Activated effector memory CD4-positive, alpha-beta T cell treated with Interleukin-2 at 50 U/mL for 16 hours (primary cell): ENCODE measurements at regions not wholly inside any gene's neighbourhood (a gene's known extent, or its start where the extent isn't known, plus 50 kb on each side); places are given as distances from the start of the nearest gene placed in this dataset.

Experiments
- DNase-seq: peaks from one replicate; pipeline ENCODE4 v3.0.0-alpha.2; 2020

DNA sequence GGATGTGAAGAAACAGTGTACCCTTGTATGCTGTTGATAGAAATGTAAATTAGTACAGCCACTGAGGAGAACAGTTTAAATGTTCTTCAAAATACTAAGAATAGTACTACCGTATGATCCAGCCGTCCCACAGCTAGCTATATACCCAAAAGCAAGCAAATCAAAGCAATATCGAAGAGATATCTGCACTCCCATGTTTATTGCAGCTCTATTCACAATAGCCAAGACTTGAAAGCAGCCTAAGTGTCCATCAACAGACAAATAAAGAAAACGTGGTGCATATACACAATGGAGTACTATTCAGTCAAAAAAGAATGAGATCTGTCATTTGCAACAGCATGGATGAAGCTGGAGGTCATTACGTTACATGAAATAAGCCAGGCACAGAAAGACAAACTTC lies 88.5 kb upstream of the SLC38A4 start:
- no peak for DNase-seq

DNA sequence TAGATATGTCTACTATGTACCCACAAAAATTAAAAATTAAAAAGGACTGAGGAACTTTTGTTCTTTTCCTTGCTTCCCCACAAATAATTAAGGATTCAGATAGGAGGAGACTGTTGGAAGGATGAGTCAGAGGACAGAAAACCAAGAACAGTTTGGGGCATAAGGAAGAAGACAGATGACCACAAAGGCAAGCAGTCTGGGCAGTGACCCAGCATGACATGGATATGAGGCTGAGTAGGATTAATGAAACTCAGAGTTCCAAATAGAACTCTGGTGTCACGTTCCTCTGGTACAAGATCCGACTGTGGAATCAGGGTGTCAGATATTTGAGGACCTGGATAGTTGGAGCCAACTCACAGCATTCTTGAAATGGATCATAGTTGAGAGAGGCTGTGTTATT lies 89.3 kb upstream of the SLC38A4 start:
- DNase-seq: no peak

DNA sequence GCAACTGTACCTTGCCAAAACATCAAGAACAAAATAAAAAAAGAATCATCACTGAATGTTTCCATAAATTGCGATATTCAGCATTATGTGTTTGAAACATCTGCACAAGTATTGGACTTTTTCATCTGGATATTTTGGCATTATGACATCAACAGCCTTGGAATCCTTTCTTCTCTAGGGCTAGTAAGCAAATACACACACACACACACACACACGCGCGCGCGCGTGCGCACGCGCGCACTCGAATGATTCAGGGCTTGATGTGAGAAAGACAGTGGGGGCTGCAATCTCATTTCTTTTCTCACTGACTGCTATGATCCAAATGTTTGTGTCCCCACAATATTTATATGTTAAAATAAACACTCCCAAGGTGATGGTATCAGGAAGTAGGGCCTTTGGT lies 90.0 kb upstream of the SLC38A4 start:
- no peak for DNase-seq

DNA sequence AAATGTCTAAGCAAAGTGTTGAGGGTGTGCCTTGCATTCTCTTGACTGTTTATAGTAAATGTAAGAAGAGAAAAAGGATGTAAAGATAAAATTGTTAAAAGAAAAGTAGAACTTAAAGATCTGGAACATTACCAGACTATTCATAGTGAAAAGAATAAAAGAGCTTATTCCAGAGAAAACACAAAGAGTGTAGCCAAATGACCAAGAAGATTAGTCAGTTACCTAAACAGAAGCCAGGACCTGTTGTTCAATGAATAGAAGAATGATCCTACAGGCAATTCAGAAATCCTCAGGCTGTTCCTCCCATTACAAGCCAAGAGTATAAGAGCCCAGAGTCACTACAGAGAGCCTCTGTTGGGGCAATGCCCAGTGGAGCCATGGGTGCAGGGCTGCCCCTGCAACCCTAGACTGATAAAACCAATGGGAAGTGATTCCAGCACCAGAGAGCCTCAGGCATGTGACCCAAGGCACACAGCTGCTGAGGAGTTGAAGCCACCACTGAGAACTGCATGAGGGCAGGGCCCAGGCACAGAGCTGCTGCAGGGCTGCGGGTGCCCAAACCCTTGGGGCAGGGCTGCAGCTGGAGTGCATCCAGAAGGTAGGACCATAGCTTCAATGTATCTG lies 91.1 kb upstream of the SLC38A4 start:
- no peak for DNase-seq

DNA sequence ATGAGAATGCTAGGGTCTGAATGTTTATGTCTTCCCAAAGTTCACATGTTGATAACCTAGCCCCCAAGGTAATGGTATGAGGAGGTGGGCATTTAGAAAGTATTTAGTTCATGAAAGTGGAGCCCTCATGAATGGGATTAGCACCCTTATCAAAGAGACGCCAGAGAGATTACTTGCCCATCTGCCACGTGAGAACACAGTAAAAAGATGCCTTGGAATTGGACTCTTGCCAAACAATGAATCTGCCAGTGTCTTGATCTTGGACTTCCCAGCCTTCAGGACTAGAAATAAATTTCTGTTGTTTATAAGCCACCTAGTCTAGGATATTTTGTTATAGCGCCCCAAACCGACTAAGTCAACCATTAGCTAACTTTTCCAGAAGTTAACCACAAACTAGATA lies 92.0 kb upstream of the SLC38A4 start:
- DNase-seq: no peak

DNA sequence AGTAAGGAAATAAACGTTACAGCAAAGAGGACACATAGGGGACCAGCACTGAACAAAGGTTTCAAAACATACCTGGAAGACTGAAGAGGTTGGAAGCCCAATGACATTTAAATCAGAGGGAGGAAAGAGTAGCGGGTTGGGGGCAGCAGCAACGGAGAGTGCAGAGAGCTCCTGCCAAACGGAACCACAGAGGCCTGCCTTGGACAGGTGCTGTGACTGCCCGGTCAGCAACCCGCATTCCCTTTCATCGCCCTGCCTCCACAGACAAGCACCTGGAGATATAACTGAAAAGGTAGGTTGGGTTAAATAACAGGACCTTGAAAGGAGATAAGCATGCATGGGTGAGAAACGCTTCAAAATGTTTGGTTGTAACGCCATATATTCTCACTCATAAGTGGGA lies 92.8 kb upstream of the SLC38A4 start:
- DNase-seq: no peak

DNA sequence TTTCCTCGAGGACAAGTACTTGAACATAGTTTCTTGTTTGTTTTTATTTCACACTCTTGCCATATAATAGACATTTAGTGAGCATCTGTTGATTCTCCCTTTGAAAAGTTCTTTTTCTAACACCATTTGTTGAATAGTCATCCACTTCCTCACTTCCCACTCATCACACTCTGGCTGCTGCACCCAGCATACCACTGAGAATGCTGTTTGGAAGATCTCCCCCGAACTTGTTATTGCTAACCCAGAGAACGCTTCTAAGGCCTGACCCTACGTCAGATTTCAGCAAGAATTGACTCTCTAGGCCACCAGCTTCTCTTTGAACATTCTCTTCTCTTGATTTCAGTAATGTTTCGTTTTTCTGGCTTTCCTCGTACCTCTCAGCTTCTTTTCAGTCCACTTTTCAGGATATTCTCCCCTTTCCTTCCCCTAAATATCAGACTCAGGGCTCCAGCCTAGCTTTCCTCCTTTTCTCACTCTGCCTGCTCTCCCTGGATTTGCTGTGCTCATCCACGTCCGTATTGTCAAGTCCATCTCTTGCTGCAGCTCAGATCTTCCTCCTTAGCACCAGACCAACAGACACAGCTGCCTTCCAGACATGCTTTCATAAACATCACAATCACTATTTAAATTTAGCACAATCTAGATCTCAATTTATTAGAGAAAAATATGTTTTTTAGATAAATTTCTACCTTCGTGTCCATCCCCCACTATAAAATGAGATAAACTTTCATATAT lies 94.0 kb upstream of the SLC38A4 start:
- DNase-seq: no peak

DNA sequence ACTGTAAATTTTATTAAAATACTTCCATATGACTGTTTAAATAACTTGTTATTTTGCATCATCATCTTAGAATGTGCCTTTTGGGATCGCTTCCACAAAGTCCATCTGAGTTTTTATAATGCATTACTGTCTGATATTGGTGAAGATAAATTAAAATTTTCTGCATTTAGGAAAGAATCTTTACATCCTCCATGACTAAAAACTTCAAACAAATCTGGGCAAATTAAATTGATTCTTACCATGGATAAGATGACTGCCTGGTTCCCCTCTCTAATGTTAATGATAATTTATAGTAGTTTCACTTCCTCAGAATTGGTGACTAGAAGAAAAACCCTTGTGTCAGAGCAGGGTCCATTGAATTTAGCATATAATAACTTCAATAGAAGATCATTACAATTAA lies 94.7 kb upstream of the SLC38A4 start:
- DNase-seq: no peak

DNA sequence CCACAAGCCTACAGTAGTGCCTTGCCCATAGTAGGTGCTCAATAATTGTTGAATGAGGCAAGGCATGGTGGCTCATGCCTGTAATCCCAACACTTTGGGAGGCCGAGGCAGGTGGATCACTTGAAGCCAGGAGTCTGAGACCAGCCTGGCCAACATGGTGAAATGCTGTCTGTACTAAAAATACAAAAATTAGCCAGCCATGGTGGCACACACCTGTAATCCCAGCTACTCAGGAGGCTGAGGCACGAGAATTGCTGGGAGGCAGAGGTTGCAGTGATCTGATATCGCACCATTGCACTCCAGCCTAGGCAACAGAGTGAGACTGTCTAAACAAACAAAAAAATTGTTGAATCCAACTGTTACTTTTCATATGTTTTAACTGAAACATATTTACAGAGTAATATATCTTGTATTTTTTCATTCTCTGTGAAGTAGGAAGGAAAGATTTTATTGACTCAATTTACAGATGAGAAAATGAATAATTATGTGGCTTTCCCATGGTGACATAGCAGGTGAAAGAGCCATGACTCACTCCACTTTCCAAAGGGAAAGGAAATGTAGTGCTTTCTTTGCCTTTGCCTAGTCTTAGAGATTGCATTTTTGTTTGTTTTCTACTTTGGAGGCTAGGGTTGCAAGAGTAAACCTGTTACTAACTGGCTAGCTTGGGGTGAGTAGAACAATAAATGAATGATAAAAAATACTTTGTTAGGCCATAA lies 95.4 kb upstream of the SLC38A4 start:
- DNase-seq: no peak

DNA sequence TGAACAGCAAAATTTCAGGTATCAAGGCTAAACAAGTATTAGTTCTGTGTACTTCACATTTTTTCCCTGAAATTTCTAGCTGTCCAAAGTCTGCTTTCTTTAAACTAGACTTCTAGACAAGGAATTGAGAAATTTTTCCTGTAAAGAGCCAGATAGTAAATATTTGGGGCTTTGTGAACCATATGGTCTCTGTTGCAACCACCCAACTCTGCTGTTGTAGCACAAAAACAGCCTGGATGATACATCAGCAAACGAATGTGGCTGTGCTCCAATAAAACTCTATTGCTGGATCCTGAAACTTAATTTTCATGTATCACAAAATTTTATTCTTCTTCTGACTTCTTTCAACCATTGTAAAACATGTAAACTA lies 96.0 kb upstream of the SLC38A4 start:
- DNase-seq: no peak

DNA sequence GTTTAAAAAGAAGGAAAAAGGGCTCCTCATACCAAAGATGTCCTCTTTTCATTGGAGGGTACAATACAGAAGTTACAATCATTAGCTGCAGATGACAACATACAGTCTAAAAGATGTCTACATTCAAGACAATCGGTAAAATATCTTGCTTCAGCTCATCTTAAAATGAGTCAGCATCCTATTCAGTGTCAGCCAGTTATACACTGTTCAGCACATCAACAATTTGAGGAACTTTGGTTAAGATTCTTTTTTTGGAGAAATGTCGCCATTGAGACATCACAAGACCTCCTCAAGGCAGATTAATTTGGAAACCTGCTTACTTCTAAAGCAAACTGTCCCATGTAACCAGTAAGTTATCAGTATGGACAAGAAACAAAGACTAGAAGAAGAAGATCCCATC lies 100.7 kb upstream of the SLC38A4 start:
- no peak for DNase-seq

DNA sequence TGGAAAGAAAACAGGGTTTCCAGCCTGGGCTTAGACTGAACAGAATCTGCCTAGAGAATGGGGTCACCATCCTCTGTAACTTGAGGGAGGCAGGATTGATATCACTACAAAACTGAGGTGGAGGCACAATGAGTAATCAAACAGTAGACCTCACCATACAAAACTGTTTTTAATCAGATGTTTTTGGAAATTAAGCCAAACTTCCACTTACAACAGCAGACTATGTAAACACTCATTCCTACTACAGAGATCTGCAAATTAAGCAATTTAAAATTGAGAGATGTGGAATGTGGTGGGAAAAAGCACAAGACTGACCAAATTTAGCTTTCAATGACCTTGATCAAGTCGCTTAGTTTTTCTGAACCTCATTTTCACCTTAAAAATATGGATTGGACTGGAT lies 104.3 kb upstream of the SLC38A4 start:
- DNase-seq: no peak

DNA sequence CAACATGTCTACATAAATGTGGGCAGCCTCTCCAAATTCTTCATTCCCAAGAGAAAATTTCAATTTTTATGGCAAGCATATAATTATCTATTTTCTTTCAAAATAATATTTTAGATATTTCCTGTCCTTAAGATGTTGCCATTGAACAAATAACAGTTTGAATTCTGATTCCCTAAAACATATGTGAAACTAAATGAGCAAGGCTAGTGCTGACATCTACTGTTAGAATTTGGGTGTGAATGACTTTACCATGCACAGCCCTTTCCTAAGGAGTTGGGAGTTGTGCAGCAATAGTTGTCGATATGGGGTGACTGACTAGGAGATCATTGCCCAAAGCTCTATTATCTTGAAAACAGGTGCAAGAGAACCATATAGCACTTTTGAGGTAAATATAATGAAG lies 108.2 kb upstream of the SLC38A4 start:
- no peak for DNase-seq

DNA sequence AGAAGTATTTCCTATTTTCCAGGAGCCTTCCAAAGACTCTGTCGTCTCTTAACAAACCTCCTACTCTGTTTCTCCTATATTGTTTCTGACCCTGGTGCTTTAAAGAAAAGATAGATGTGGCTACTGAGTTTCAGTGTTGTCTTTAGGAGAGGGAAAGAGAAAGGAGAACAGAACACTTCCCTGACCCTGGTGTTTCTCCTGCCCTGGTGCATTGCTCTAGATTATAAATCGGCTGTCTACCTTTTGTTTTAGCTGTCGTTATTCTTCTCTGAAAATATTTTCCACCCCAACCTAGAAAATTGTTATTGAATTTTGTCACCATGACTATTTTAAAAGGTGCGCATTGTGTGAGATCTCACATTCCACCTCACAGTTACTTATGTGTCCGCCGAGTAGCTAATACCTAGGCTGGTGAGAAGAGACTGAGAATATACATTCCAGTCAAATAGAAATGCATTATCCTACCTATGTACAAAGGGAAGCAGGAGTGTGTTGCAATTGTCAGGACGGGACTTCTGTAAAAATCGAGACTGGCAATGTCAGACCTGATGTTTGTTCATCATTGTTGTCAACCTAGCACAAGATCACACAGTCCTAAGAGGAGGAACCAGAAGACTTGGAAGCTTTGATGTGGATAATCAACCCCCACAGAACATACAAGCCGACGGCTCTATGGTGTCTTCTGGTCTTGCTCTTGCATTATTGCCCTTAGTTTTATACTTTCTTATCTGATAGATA lies 108.7 kb upstream of the SLC38A4 start:
- DNase-seq: no peak

DNA sequence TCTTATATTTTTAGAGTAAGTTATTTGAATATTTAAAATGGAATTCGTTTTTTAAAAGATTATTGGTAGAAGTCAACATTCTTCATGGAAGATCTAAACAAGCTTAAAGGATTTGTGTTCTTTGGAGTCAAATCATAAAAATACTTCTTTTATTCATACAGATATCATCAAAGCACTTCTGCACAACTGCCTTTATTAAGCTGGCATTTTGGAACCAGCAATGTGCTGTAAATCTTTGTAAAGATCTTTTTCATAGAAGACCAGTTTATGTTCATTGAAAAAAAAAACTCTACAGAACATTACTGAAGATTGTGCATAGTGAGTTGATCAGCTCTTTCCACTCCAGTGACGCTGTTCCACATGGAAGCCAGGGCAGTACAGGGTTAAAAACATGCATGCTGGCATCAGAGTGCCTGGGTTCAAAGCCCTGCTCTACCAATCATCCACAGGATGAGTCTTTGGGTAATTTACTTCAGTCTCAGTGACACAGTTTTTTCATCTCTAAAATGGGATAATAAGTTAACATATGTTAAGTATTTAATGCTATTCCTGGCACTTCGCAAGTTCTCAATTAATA lies 109.6 kb upstream of the SLC38A4 start:
- no peak for DNase-seq

DNA sequence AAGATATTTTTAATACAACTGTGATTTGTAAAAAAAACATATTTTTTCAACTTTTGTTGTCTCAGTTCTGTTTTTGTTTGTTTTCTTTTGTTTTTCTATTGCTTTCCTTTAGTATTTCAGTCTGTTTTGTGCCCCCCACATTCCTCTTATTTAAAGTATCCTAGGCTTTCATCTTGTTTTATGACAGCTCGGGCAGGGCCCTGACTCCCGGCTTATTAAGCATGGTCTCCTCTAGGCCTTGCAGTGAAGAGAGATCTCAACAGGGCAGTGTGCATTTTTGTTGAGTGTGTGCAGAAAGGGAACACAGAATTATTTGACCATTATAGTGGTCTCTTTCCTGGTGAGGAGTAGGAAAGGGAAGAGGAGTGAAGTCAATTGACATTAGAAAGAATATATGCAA lies 110.2 kb upstream of the SLC38A4 start:
- no peak for DNase-seq

DNA sequence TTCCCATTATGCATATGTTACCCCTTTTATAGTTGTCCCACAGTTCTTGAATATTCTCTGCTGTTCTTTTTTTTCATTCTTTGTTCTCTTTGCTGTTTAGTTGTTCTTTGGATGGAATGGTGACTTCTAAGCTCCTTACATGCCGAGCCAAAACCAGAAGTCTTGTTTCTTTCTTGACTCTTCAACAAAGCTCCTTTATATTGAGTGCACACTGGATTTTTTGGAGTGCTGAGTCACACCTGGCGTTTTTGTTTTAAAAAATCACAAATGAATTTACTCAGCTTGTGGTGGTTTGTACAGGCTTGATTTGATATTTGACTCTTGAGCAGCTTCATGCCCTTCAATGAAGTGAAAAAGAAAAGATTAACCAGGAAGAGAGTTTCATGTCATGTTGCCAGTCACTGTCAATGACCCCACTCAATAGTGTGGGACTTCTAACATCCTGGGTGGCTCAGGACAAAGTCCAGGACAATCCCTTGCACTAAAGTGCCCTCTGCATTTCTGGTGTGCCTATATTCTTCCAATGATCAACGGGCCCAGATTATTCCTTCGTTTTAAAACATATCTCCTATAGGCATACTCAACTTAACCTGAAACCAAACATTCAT lies 112.4 kb upstream of the SLC38A4 start:
- no peak for DNase-seq

DNA sequence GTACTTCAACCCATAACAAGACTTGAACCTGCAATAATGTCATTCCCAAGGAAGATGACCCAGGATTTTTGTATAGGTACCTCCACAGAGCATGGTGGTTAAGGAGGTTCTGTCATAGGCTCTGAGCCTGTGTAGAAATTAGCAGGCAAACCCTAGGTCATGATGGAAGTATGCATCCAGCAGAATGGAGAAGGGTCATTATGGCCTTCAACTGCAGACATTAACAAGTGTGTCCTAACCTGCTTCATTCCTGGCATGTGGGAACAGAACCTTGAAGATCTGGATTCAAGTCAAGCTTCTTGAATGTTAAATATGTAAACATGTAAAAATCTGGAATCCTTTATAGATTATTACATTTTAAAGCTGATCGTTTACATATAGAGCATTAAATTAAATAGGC lies 116.2 kb upstream of the SLC38A4 start:
- DNase-seq: no peak

DNA sequence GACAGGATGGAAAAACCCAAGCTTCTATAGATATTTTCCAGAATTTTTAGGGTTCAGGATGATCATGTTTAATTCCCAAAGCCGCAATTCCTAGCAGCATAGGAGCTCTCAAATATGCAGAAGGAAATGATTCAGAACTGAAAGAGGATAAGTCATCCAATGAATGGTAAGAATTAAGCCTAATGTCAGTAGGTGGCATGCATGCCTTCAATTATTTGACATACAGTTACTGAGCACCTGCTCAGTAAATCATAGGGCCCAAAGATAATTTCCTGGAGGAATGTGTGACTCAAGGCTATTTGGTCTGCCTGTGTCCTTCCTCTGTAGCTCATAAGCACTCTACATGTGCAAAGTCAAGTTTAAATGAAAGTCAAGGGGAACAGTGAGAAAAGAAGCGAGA lies 116.8 kb upstream of the SLC38A4 start:
- DNase-seq: no peak

DNA sequence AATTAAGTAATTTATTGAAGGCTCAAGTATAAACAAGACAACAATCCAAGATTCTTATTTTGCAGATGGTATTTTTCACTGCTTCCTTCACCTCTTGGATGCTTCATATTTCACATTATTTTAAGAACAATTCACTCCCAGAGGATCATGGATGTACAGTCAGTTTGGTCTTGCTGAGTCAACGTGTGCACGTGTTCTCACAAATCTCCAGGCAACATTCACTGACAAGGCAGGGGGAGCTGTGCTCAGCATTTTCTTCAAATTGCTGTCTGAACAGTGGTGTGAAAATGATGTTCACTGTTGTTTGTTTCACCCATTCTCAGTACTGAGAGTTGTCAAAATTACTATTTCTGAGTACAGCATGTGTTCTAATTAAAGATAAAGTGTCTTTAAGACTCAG lies 118.3 kb upstream of the SLC38A4 start:
- no peak for DNase-seq

DNA sequence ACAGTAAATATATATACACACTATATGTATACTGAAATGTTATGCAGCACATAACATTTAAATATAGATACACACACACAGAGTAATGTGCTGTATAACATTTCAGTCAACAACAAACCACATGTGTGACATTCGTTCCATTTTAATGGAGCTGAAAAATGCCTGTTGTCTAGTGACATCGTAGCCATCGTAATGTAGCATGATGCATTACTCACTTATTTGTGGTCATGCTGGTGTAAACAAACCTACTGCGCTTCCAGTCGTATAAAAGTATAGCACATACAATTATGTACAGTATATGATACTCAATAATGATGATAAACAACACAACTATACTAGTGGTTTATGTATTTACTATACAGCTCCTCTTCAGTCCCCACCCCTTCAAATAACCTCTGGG lies 119.0 kb upstream of the SLC38A4 start:
- DNase-seq: no peak

DNA sequence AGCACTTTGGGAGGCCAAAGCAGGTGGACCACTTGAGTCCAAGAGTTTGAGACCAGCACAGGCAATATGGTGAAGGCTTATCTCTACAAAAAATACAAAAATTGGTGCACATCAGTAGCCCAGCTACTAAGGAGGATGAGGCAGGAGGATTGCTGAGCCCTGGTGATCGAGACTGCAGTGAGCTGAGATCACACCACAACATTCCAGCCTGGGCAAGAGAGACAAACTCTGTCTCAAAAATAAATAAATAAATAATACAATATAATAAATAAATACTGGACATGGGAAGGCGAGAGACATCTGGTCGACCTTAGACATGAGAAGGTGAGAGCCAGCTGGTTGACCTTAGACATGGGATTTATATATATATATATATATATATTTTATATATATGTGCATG lies 119.8 kb upstream of the SLC38A4 start:
- no peak for DNase-seq

DNA sequence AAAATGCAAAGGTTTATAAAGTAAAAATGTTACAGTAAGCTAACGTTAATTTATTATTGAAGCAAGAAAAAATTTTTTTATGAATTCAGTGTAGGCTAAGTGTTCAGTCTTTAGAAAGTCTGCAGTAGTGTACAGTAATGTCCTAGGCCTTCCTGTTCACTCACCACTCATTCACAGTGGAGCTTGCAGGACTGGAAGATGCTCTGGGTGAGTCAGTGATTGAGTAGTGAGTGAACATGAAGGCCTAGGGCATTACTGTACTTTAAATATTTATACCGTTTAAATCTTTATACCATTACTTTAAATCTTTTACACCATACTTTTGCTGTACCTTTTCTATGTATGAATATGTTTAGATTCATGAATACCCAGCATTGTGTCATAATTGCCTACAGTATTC lies 120.3 kb upstream of the SLC38A4 start:
- no peak for DNase-seq
